ACHN (cell line): ENCODE measurements at regions not wholly inside any gene's neighbourhood (a gene's known extent, or its start where the extent isn't known, plus 50 kb on each side); places are given as distances from the start of the nearest gene placed in this dataset.

Source experiments
- DNase-seq: peaks from one replicate; pipeline ENCODE4 v3.0.0-alpha.2; 2015
- in situ Hi-C: cut with HindIII; loops from 2 replicates; pipeline ENCODE4 v1.10.0; 2017; ENCODE audit warnings: low sequenced_read_pairs, low pct_ligation_motif_present, low pct_unique_long_range_greater_than_20kb

GRCh38 chr6:87941556-87942358, 105.9 kb upstream of the SPACA1 start:
- in situ Hi-C loops, result no loop called here
- no peak for DNase-seq

DNA sequence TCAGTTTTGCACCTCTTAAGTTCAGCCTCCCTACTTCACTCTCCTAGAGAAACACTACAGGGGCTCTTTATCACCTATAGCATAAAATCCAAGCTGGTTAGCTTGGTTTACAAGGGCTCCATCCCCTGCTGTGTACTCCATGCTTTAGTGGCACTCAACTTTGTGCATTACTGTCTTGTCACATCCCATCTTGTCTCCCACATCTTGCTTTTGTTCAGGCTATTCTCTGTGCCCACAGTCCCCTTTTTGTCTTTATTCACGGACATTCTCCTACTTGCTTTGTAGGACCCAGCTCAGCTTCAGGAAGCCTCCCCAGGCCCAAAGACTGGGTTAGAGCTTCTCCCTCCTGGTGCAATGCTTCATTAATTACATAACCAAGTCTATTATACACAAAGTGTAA, 107.9 kb upstream of the SPACA1 start:
- DNase-seq, result no peak
- in situ Hi-C loops, result no loop called here

DNA sequence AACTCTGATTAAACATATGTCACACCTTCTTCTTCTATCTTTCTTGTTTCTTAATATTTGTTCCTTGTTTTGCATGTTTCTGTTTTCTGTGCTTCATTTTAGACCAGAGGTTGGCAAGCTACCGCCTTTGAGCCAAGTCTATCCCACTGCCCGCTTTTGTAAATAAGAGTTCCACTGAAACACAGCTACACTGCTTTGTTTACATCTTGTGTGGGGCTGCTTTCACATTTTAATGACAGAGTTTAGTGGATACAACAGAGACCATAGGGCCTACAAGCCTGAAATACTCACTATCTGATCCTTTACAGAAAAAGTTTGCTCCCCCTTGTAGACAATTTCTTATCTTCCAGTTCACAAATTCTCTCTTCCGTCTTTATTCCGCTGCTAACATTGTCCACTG, 109.4 kb upstream of the SPACA1 start:
- in situ Hi-C loops, result no loop called here
- DNase-seq, result no peak

DNA sequence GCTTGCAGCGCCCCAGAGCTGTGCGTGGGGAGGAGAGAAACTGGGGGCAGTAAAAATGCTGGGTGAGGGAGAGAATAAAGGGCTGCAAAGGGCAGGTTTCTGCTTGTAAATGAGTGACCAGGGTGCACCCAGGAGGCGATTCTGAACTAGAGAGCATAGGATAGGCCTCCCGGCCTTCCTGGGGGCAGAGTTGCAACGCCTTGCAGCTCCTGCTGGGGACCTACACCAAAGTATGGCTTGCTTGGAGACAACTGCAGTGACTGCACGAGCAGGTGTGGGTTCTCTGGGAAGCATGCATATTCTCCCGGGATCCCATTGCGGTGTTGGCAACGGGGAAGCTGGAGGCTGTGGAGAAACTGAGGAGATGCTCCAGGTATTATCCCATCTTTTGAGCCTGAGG, 111.6 kb upstream of the SPACA1 start:
- no peak for DNase-seq
- in situ Hi-C loops, result no loop called here

- DNase-seq, result no peak
- in situ Hi-C loops, result no loop called here
Observed at GRCh38 chr6:87935196-87935595, 112.4 kb upstream of the SPACA1 start.

GRCh38 chr6:87932361-87932760, 115.3 kb upstream of the SPACA1 start:
- no peak for DNase-seq
- in situ Hi-C loops, result no loop called here

GRCh38 chr6:87929843-87930288, 117.8 kb upstream of the SPACA1 start:
- in situ Hi-C loops, result no loop called here
- DNase-seq, result peak; percentile 79

- in situ Hi-C loops, result no loop called here
- no peak for DNase-seq
Observed at GRCh38 chr6:87926687-87927086, 121.0 kb upstream of the SPACA1 start.

- in situ Hi-C loops, result no loop called here
- no peak for DNase-seq
Observed at GRCh38 chr6:87926072-87926471, 121.6 kb upstream of the SPACA1 start.

DNA sequence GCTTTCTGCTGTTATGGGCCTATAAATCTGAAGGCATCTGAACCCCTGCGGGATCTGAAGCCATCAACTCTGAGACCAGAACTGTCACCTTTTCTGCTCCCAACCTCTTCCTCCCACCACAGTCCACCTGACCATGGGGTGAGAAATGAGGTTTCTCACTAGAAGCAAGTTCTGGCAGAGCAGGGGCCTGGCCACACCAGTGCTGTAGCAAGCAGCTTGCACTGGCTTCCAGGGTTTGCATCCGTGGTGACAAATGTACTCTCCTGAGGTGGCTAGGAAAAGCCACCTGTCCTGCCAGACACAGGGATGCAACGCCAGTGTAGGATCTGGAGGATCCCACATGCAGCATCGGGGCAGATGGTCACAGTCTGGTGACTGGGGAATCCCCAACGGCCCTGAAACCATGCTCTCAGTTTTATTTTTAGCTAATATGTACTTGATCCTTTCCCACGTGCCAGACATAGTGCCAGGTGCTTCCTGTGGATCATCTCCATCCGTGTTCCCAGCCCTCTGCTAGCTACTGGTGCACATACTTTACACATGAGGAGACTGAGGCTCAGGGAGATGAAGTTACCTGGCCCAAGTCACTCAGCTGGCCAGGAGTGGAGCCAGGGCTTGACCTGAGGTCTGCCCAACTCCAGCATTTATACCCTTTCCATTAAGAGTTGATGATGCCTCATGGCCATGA, 122.1 kb upstream of the SPACA1 start:
- in situ Hi-C loops, result no loop called here
- DNase-seq, result no peak

- in situ Hi-C loops, result no loop called here
- DNase-seq, result no peak
Observed at GRCh38 chr6:87923389-87924050, 124.1 kb upstream of the SPACA1 start.

GRCh38 chr6:87922947-87923330, 124.7 kb upstream of the SPACA1 start:
- no peak for DNase-seq
- in situ Hi-C loops, result no loop called here

DNA sequence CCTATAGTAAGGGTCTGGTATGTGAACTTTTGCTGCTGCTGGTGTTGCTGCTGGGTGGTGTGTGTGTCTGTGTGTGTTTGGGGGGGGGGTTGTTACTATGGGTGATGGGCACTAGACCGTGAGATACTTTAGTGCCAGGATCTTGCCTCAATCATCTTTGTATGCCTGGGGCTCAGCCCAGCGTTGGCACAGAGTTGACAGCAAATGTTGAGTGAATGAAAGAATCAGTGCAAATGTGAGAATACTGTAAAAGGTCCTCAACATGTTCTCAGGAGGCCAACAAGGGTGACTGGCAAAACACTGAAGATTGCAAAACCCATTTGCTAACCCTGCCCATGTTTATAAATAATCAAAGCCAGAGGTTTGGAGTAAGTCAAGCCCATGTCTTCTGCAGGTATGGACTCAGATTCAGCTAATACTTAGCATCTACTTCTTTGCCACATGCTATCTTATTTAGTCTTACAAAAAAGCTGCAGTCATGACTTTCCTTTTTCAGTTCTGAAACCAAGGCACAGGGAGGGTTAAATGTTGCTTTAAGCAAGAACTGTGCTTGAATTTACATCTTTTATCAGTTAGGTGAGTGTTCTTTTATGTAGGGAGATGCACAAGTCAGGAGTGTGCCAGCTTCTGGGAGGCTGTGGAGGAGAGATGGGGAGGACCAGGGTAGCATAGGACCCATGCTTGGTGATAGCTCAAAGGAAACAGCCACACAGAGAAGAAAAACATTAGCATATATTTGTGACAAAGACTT, 125.3 kb upstream of the SPACA1 start:
- in situ Hi-C loops, result no loop called here
- DNase-seq, result no peak

DNA sequence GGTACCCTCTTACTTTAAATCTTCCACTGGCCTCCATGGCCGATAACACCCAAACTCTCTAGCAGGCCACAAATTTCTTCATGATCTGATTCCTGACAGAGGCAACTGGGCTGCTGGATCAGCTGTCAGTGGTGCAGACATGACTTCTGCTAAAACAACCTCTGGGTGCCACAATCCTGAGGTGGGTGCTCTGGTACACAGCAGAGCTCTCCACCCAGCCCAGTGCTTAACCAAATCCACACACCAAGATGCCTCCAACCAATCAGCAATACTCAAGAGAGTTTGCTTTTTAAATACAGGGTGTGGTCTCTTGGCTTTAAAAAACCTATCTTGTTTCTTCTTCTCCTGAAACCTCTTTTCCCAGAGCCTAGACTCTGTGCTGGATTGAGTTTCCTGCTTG, 126.6 kb upstream of the SPACA1 start:
- in situ Hi-C loops, result no loop called here
- no peak for DNase-seq

DNA sequence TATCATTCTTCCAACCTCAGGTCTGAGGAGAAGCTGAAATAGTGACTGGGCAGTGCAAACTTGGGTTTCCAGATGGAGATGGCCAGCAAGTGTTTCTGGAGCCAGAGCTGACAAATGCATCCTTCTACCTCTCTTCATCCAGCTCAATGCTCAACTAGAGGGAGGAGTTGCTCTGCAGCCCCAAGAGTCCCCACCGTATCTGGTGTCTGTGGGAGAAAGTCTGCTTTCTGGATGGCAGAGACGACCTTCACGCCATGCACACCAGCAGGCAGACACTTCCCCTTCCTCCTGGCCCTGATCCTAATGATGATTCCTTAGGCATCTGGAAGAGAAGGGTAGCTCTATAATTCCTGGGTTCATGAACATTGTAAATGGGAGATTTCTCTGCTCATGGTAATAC, 127.4 kb upstream of the SPACA1 start:
- DNase-seq, result no peak
- in situ Hi-C loops, result no loop called here

DNA sequence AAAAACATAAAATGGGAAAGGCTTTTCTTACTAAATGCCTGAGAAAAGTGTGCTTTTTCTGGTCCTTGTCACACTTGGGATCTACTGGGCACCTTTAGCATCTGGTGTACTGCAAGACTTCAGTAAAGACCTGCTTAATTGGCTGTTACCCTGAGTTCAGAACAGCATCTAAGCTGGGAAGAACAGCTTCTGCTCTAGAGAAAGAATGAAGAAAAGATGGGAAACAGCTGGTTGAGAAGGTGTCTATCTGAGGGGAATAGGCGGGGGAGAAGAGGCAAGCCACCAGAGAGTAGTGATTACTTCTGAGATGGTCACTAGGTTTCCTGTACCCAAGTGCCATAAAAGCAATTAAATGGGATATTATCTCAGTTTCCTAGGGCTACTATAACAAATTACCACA, 128.2 kb upstream of the SPACA1 start:
- in situ Hi-C loops, result no loop called here
- DNase-seq, result no peak

DNA sequence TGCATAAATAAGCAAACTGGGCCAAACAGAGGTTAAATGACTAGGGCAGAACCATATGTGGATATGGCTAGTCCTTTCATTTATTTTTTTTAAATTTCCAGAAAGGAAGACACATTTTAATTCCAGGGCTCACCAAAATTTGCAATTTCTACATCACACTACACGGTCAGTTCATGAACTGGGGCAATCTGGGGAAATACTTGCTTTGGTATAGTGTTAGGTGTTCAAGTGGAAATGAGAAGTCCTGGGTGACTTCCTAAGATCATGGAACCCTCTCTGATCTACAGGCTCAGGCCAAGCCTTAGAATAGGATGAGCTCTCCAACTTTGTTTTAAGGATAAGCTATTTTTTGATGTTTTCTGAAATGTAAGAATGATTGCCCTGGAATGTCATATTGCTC, 128.6 kb upstream of the SPACA1 start:
- in situ Hi-C loops, result no loop called here
- DNase-seq, result no peak

GRCh38 chr6:87918461-87918941, 129.1 kb upstream of the SPACA1 start:
- peak; percentile 62 for DNase-seq
- in situ Hi-C loops, result no loop called here

DNA sequence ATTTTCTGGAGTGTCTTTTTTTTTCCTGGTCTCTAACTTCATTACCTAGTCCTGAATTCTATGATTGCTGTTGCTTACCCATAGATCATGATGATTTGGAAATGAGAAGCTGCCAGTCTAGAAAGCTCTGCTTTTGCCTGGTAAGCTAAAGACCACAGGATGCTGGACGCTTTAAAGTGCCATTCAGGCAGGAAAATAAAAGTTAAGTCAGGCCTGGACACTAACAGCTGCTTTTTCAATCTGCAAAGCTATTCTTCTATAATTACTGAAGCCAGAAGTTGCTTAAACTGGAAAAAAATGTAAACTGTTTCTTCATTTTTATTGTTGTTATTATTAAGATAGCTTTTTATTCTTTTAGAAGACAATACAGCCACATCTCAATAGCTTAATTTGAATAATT, 129.8 kb upstream of the SPACA1 start:
- no peak for DNase-seq
- in situ Hi-C loops, result no loop called here
